Breast epithelium (tissue), 3 donors: ENCODE measurements at regions not wholly inside any gene's neighbourhood (a gene's known extent, or its start where the extent isn't known, plus 50 kb on each side); places are given as distances from the start of the nearest gene placed in this dataset.

Experiments used
- CTCF ChIP-seq, 3 donors: fragments of 450-650 bp; IDR thresholded peaks; one replicate each; pipeline ENCODE4 v1.5.1; 2016 to 2017; ENCODE audit warnings: antibody characterized with exemption in 3 of 3, mild to moderate bottlenecking in 3 of 3, moderate library complexity in 3 of 3
- POLR2A ChIP-seq: fragments of 450-650 bp; IDR thresholded peaks from one replicate; pipeline ENCODE4 v1.6.1; 2016; ENCODE audit warnings: antibody characterized with exemption, mild to moderate bottlenecking, moderate library complexity
- POLR2AphosphoS5 ChIP-seq, 3 donors: sonication (generic); formaldehyde crosslinking; IDR thresholded peaks; one replicate each; pipeline ENCODE4 v1.6.1; 2017; ENCODE audit warnings: antibody characterized with exemption in 3 of 3

- TF ChIP-seq POLR2A, result no peak
- TF ChIP-seq CTCF (IDR thresholded peaks at IDR 0.05), result no peak
- TF ChIP-seq POLR2AphosphoS5 (IDR thresholded peaks at IDR 0.05), result no peak
Measured at GRCh38 chr10:64733980-64734379, 1212.8 kb downstream of the REEP3 start.
